ENCODE measurements at regions not wholly inside any gene's neighbourhood (a gene's known extent, or its start where the extent isn't known, plus 50 kb on each side); places are given as distances from the start of the nearest gene placed in this dataset.
A peak's percentile ranks its signal among the peaks of the same experiment; 100 is the strongest.
"Not testable (repeated sequence)": the region's sequence is repeated elsewhere in the genome, so short reads cannot be mapped to it uniquely, and the experiment has no call there.

GRCh38 chr5:13081116-13081515 lies 863.4 kb downstream of the DNAH5 start:
- DNase-seq (ENCODE audit: low read depth in 2 of 2), result no peak

- not testable (repeated sequence) for DNase-seq (ENCODE audit: low read depth in 2 of 2)
Measured at GRCh38 chr5:13072936-13073335, 871.6 kb downstream of the DNAH5 start.

- DNase-seq (ENCODE audit: low read depth in 2 of 2), result no peak
Measured at GRCh38 chr5:13063088-13063487, 881.4 kb downstream of the DNAH5 start.

DNA sequence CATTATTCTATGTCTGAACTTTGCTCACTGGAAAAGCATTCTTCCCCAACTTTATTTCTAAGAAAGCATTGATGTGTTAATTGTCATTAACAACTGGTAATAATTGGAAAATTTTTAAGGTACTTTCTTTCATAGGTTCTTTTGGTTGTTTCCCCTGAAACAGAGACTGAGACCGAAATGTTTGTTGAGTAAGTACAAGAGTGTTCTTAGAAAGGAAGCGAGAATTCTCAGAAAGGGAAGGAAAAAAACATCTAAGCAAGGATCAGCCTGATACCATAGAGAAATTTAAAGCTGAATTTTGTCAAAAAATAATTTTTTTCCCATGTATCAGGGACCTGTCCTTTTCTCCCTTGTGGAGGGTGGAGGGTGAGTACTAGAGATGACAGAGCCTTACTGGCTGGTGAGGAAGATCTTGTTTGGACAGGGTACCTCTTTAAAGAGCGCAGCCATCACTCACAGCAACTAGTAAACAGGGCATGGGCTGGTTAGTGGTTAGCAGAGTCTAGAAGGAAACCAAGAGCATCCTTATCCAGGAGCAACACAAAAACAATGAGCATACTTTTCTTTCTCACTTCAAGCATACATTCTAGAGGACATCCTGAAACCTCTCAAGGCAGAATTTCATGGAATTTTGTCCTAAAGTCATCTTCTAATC lies 898.5 kb downstream of the DNAH5 start:
- no peak for DNase-seq (ENCODE audit: low read depth in 2 of 2)

DNA sequence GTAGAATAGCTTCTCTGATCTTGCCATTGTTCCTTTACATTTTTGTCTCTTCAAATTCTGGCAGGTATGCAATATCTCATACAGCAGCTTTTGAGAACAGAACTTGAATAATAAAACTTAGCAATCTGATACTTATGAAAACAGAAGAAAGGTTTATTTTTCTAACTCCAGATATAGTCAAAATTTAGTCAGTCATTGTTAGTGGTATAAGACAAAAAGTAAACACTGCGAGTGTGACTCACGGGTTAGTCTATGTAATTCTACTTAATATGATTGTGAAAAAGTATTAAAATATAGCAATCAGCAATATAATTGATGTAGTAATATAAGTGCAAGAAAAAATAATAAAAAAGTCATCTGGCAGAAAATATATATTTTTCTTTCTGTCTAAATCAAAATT lies 910.4 kb downstream of the DNAH5 start:
- no peak for DNase-seq (ENCODE audit: low read depth in 2 of 2)

DNA sequence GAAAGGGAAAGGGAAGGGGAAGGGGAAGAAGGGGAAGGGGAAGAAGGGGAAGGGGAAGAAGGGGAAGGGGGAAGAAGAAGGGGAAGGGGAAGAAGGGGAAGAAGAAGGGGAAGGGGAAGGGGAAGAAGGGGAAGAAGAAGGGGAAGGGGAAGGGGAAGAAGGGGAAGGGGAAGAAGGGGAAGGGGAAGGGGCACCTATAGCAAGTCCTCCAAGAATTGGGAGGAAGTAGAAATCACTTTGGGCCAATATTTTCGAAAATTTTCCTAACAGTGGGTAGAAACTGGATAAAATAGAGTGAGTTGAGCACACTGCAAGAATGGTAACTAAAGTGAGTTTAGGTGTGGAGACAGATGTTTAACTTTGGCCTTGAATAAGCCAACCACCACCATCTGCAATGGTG lies 915.3 kb downstream of the DNAH5 start:
- no peak for DNase-seq (ENCODE audit: low read depth in 2 of 2)

- DNase-seq (ENCODE audit: low read depth in 2 of 2), result no peak
Measured at GRCh38 chr5:13027874-13028273, 916.6 kb downstream of the DNAH5 start.

DNA sequence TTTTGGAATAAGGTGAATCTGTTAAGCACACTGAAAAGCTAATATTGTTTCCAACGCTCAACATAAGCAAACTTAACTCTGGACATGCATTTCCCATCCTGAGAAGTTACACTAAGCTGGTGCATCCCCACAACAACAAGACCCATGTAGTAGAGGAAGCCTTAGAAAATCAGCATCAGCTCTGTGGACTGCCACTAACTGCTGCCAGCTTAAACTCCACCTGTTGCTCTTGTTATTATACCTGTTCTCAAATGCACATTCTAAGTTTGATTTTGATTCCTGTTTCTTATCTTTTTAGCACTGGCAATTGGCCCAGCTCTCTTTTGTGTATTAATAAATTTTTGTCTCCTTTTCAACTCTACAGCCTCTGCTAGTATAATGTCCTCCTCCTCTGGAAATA lies 924.8 kb downstream of the DNAH5 start:
- DNase-seq (ENCODE audit: low read depth in 2 of 2), result no peak

DNA sequence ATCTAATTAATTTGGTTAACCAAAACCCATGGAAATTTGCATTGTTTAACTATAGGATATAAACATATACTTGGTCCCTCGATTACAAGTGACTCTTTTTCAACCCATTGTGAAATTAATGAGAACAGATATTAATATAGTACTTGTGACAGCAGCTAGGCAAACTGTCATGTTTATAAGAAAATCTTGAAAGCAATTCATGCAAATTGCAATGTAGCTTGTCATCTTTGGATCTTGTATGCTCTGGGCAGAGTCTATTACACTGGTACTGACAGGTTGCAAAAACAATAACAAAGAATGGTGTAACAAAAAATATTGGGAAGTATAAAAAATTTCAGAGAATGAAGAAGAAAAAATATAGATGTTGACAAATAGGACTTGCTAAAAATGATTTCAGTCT lies 941.0 kb downstream of the DNAH5 start:
- DNase-seq (ENCODE audit: low read depth in 2 of 2), result no peak

GRCh38 chr5:12999667-13000066 lies 944.8 kb downstream of the DNAH5 start:
- no peak for DNase-seq (ENCODE audit: low read depth in 2 of 2)

- DNase-seq (ENCODE audit: low read depth in 2 of 2), result no peak
Measured at GRCh38 chr5:12985142-12985541, 959.3 kb downstream of the DNAH5 start.

GRCh38 chr5:12974856-12975255 lies 969.6 kb downstream of the DNAH5 start:
- no peak for DNase-seq (ENCODE audit: low read depth in 2 of 2)

GRCh38 chr5:12965804-12966203 lies 978.7 kb downstream of the DNAH5 start:
- no peak for DNase-seq (ENCODE audit: low read depth in 2 of 2)

DNA sequence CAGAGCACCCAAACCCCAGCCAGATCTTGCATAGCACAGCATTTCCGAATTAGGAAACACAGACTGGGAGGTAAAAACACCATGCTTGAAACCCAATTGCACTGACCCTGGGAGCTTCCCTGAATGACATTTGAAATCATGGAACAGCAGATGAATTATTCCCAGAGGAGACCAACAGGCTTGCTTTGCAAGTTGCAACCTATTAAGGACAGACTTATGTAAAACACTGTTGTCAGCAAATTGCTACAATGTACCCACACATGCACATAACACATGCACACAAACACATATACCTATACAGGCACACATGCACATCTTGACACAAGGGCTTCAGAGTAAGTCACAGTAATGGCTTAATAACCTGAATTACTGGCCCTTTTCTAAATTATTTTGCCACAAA lies 984.8 kb downstream of the DNAH5 start:
- no peak for DNase-seq (ENCODE audit: low read depth in 2 of 2)

- no peak for DNase-seq (ENCODE audit: low read depth in 2 of 2)
Measured at GRCh38 chr5:12952409-12952808, 992.1 kb downstream of the DNAH5 start.

GRCh38 chr5:12951846-12952245 lies 992.6 kb downstream of the DNAH5 start:
- DNase-seq (ENCODE audit: low read depth in 2 of 2), result no peak

GRCh38 chr5:12947379-12947778 lies 997.1 kb downstream of the DNAH5 start:
- DNase-seq (ENCODE audit: low read depth in 2 of 2), result no peak

DNA sequence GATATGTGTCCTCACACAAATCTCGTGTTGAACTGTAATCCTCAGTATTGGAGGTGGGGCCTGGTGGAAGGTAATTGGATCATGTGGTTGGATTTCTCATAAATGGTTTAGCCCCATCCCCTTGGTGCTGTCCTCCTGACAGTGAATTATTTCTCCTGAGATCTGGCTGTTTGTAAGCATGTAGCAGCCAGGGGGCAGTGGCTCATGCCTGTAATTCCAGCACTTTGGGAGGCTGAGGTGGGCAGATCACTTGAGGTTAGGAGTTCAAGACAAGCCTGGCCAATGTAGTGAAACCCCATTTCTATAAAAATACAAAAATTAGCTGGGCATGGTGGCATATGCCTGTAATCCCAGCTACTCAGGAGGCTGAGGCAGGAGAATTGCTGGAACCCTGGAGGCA lies 999.0 kb downstream of the DNAH5 start:
- DNase-seq (ENCODE audit: low read depth in 2 of 2), result not testable (repeated sequence)

DNA sequence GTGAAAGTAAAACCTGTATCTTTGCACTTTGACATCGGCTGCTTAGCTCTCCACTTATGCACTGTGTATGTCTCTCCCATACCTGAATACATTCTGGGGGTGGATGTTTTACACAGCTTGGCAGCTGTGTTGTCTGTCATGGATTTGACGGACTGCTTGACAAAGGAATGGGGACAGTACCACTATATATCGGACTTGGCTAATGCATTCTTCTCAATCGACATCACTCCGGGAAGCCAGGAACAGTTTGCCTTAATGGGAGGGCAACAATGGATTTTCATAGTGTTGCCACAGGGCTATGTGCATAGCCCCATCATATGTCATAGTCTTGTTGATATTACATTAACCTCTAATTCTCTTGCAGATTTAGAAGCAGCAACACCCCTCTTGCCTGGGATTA lies 1008.3 kb downstream of the DNAH5 start:
- no peak for DNase-seq (ENCODE audit: low read depth in 2 of 2)

DNA sequence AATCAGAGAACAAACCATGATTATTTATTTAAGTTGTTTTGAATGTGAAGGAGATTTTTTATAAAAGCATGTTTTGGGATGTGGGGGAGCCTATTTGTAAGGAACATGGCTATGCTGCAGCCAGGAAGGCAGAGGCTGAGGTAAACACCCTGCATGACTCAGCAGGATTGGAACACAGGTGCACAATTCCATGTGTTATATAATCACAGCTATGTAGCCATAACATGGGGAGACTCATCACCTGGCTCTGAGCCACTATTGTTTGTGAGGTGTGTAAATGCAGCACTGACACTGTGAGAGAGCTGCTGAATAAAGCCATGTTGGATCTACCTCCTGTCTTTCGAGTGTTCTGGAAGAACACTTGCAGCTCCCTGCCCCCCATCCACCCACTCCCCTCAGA lies 1009.8 kb downstream of the DNAH5 start:
- peak; percentile 5 to 70 for DNase-seq (ENCODE audit: low read depth in 2 of 2)

- DNase-seq (ENCODE audit: low read depth in 2 of 2), result no peak
Measured at GRCh38 chr5:12920527-12920926, 1016.3 kb upstream of the CTNND2 start.

DNA sequence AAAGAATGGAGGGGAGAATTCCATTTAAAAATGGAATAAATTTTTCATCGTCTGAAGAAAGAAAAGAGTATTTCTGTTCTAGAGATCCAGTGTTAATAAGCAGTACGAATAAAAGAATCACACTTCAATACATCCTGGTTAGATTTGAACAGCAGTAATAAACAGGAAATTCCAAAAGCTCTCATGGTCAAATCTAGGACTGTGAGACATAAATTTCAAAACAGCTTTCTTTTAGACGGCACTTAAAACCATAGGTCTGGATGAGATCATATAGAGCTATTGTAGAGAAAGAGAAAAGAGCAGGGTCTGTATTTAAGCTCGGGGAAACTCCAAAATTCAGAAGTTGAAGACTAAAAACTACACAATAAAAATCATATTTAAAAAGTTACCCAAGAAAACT lies 1006.9 kb upstream of the CTNND2 start:
- peak; percentile 1 to 35 for DNase-seq (ENCODE audit: low read depth in 2 of 2)

DNA sequence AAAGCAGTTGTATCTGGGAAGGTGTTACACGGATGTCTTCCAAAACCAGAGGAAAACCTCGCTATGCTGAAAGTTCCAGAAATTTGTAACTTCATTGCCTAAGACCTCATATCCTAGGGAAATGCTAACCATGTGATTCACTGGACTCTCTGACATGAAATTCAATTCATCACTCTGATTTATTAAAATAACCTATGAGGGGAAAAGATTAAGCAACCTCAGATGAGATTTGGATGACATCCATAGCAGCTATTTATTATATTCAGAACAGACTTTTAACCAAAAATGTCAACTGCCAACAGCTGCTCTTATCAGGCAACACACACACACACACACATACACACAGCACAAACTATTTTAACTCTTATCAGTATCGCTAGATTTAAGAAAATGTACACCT lies 1006.4 kb upstream of the CTNND2 start:
- DNase-seq (ENCODE audit: low read depth in 2 of 2), result peak; percentile 40 to 54

DNA sequence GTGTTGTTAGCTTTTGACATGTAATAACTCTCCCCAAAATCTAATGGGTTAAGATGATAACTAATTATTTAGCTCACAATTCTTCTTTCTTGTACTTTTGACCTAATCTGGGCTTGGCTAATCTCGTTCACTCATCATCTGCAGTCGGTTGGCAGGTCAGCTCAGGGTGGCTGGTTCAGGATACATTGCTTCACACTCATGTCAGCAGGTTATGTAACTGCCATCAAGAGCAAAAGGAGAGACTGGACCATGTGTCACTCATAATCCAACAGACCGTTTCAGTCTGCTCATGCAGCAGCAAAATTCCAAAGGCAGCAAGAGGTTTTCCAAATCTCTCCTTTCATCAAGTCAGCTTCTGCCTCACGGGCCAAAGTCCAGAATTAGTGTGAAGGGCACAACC lies 998.4 kb upstream of the CTNND2 start:
- DNase-seq (ENCODE audit: low read depth in 2 of 2), result no peak

Data from lung microvascular endothelial cell (primary cell).